Neural cell (in vitro differentiated cells): ENCODE measurements at regions not wholly inside any gene's neighbourhood (a gene's known extent, or its start where the extent isn't known, plus 50 kb on each side); places are given as distances from the start of the nearest gene placed in this dataset.

Experiments used
- H2AFZ ChIP-seq: fragments of 200-600, 300-800 bp; sonication (generic), shearing (Covaris generic); 2 replicates; pipeline ENCODE4 v1.6.0; 2014; ENCODE audit warnings: low read depth, mild to moderate bottlenecking, antibody characterized with exemption, low read length, moderate library complexity
- H3F3A ChIP-seq: fragments of 200-600 bp; shearing (Covaris generic); 2 replicates; pipeline ENCODE4 v1.6.1; 2016; ENCODE audit warnings: mild to moderate bottlenecking, moderate library complexity, mixed read lengths, antibody characterized with exemption, low read length; ENCODE audit not compliant: insufficient read depth, poor library complexity, severe bottlenecking
- H3K27ac ChIP-seq: fragments of 200-600, 300-800 bp; sonication (generic), shearing (Covaris generic); 2 replicates; pipeline ENCODE4 v1.5.1; 2014; ENCODE audit warnings: mild to moderate bottlenecking, low read length, moderate library complexity
- H3K27me3 ChIP-seq: fragments of 300-800, 200-600 bp; sonication (generic), shearing (Covaris generic); 2 replicates; pipeline ENCODE4 v1.6.0; 2014; ENCODE audit warnings: mild to moderate bottlenecking, low read depth, low read length, moderate library complexity; ENCODE audit not compliant: insufficient read depth
- H3K36me3 ChIP-seq: fragments of 300-800, 200-600 bp; sonication (generic), shearing (Covaris generic); 2 replicates; pipeline ENCODE4 v1.5.1; 2014; ENCODE audit warnings: mild to moderate bottlenecking, antibody characterized with exemption, low read length, moderate library complexity; ENCODE audit not compliant: insufficient read depth
- H3K4me2 ChIP-seq: fragments of 300-800, 200-600 bp; sonication (generic), shearing (Covaris generic); 2 replicates; pipeline ENCODE4 v1.6.0; 2014; ENCODE audit warnings: mild to moderate bottlenecking, low read length
- H3K4me3 ChIP-seq: fragments of 300-800, 200-600 bp; sonication (generic), shearing (Covaris generic); 2 replicates; pipeline ENCODE4 v1.5.1; 2014; ENCODE audit warnings: mild to moderate bottlenecking, low read length, moderate library complexity
- H3K79me2 ChIP-seq: fragments of 200-600 bp; shearing (Covaris generic); replicated peaks from 2 replicates; pipeline ENCODE4 v1.6.0; 2014; ENCODE audit warnings: mild to moderate bottlenecking, low read length, moderate library complexity; ENCODE audit not compliant: insufficient read depth
- H3K9ac ChIP-seq: fragments of 300-800, 200-600 bp; sonication (generic), shearing (Covaris generic); 2 replicates; pipeline ENCODE4 v1.6.1; 2016; ENCODE audit warnings: mild to moderate bottlenecking, low read length, mixed read lengths
- H3K9me2 ChIP-seq: fragments of 200-600 bp; shearing (Covaris generic); 2 replicates; pipeline ENCODE4 v1.6.1; 2016; ENCODE audit warnings: mild to moderate bottlenecking, low read length, mixed read lengths; ENCODE audit not compliant: insufficient read depth
- H3K9me3 ChIP-seq: fragments of 200-600, 300-800 bp; sonication (generic), shearing (Covaris generic); 2 replicates; pipeline ENCODE4 v1.6.1; 2016; ENCODE audit warnings: mild to moderate bottlenecking, mixed run types, low read length, moderate library complexity, mixed read lengths
- H4K20me1 ChIP-seq: fragments of 200-600 bp; shearing (Covaris generic); 2 replicates; pipeline ENCODE4 v1.6.1; 2016; ENCODE audit warnings: mild to moderate bottlenecking, mixed run types; ENCODE audit not compliant: insufficient read depth
- CTCF ChIP-seq: fragments of 450-650 bp; IDR thresholded peaks from 2 replicates; pipeline ENCODE4 v1.5.1; 2014; ENCODE audit warnings: antibody characterized with exemption, mild to moderate bottlenecking, moderate library complexity; ENCODE audit not compliant: poor library complexity, severe bottlenecking
- EP300 ChIP-seq: fragments of 450-650 bp; conservative IDR thresholded peaks from 2 replicates; pipeline ENCODE4 v1.6.1; 2014; ENCODE audit warnings: antibody characterized with exemption, mild to moderate bottlenecking, moderate library complexity; ENCODE audit not compliant: poor library complexity, severe bottlenecking
- EZH2 ChIP-seq: fragments of 200-600, 300-800 bp; shearing (Covaris generic), sonication (generic); IDR thresholded peaks from 2 replicates; pipeline ENCODE4 v1.6.1; 2014; ENCODE audit warnings: antibody characterized with exemption, low read length, borderline replicate concordance, mild to moderate bottlenecking; ENCODE audit not compliant: insufficient read depth, poor library complexity, severe bottlenecking
- MXI1 ChIP-seq: fragments of 450-650 bp; conservative IDR thresholded peaks from 2 replicates; pipeline ENCODE4 v1.6.1; 2014; ENCODE audit warnings: antibody characterized with exemption, mild to moderate bottlenecking; ENCODE audit not compliant: poor library complexity, severe bottlenecking
- POLR2AphosphoS5 ChIP-seq: IDR thresholded peaks from 2 replicates; pipeline ENCODE4 v1.6.1; 2012
- RAD21 ChIP-seq: fragments of 450-650 bp; conservative IDR thresholded peaks from 2 replicates; pipeline ENCODE4 v1.6.1; 2014; ENCODE audit warnings: antibody characterized with exemption, mild to moderate bottlenecking, moderate library complexity
- REST ChIP-seq: IDR thresholded peaks from 2 replicates; pipeline ENCODE4 v1.6.1; 2012; ENCODE audit warnings: borderline replicate concordance
- SMC3 ChIP-seq: fragments of 450-650 bp; conservative IDR thresholded peaks from 2 replicates; pipeline ENCODE4 v1.6.1; 2014; ENCODE audit warnings: antibody characterized with exemption, mild to moderate bottlenecking, moderate library complexity; ENCODE audit not compliant: poor library complexity
- TAF1 ChIP-seq: IDR thresholded peaks from 2 replicates; pipeline ENCODE4 v1.6.1; 2012; ENCODE audit warnings: low read depth

- Histone ChIP-seq H4K20me1 (no peaks in the 10 kb centered on the region), H3K4me2 (no peak overlapping the region), H3K27ac (no peak overlapping the region), H3K36me3 (no peaks in the 10 kb centered on the region), H3K79me2 (no peaks in the 10 kb centered on the region), H3K9me3 (no peaks in the 10 kb centered on the region), H3K27me3 (no peaks in the 10 kb centered on the region), H3K9ac (no peak overlapping the region), H3K9me2 (no peaks in the 10 kb centered on the region), H2AFZ (no peak overlapping the region), H3K4me3 (no peak overlapping the region), H3F3A (no peaks in the 10 kb centered on the region)
- no peak for TF ChIP-seq REST
- no peak for TF ChIP-seq EP300
- no peak for TF ChIP-seq TAF1
- TF ChIP-seq POLR2AphosphoS5 = no peak
- no peak for TF ChIP-seq MXI1
- TF ChIP-seq CTCF = no peak
- no peak for TF ChIP-seq RAD21
- no peak for TF ChIP-seq EZH2
- TF ChIP-seq SMC3 = no peak
Measured at GRCh38 chr10:10235003-10235402, 782.7 kb upstream of the CELF2 start.

- no peak overlapping the region for H3K4me2 ChIP-seq
Measured at GRCh38 chr10:10247585-10247984, 770.1 kb upstream of the CELF2 start.

GRCh38 chr10:10256860-10257259 is 760.8 kb upstream of the CELF2 start:
- H4K20me1 ChIP-seq = no peaks in the 10 kb centered on the region
- H2AFZ ChIP-seq = no peak overlapping the region
- H3K4me2 ChIP-seq = no peak overlapping the region
- no peaks in the 10 kb centered on the region for H3K36me3 ChIP-seq
- no peak overlapping the region for H3K27ac ChIP-seq
- no peaks in the 10 kb centered on the region for H3K27me3 ChIP-seq
- no peak overlapping the region for H3K4me3 ChIP-seq
- no peak overlapping the region for H3K9ac ChIP-seq
- TF ChIP-seq TAF1 (no peak), EZH2 (no peak), RAD21 (no peak), SMC3 (no peak), REST (no peak), EP300 (no peak)
- H3K79me2 ChIP-seq = no peaks in the 10 kb centered on the region
- no peaks in the 10 kb centered on the region for H3F3A ChIP-seq
- no peaks in the 10 kb centered on the region for H3K9me3 ChIP-seq
- H3K9me2 ChIP-seq = no peaks in the 10 kb centered on the region

More at GRCh38 chr10:10247585-10247984, 770.1 kb upstream of the CELF2 start:
- no peak overlapping the region for H3K4me3 ChIP-seq
- no peak for TF ChIP-seq EP300
- H3F3A ChIP-seq = no peaks in the 10 kb centered on the region
- H3K9me2 ChIP-seq = no peaks in the 10 kb centered on the region
- H3K9me3 ChIP-seq = no peaks in the 10 kb centered on the region
- no peak overlapping the region for H3K9ac ChIP-seq
- H4K20me1 ChIP-seq = no peaks in the 10 kb centered on the region
- H3K79me2 ChIP-seq = no peaks in the 10 kb centered on the region
- no peaks in the 10 kb centered on the region for H3K36me3 ChIP-seq
- no peak overlapping the region for H2AFZ ChIP-seq
- H3K27me3 ChIP-seq = no peaks in the 10 kb centered on the region
- no peak overlapping the region for H3K27ac ChIP-seq
